Right renal cortex interstitium (tissue), 3 donors: ENCODE measurements at regions not wholly inside any gene's neighbourhood (a gene's known extent, or its start where the extent isn't known, plus 50 kb on each side); places are given as distances from the start of the nearest gene placed in this dataset.
A peak's percentile ranks its signal among the peaks of the same experiment; 100 is the strongest.

Experiments used
- DNase-seq, 3 donors: peaks; one replicate each; pipeline ENCODE4 v3.0.0-alpha.2; 2013; ENCODE audit warnings: low read depth in 3 of 3, low spot score in 2 of 3

DNA sequence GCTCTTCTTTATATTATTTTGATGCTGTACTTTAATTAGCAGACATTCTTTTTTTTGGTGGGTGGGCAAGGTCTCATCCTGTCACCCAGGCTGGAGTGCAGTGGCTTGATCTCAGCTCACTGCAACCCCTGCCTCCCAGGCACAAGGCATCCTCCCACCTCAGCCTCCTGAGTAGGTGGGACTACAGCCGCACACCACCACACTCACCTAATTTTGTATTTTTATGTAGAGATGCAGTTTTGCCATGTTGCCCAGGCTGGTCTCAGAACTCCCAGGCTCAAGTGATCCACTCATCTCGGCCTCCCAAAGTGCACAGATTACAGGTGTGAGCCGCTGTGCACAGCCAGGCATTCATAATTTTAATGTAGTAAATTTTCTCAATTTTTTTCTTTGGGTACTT is 608.1 kb downstream of the ZNF385D start:
- no peak for DNase-seq

DNA sequence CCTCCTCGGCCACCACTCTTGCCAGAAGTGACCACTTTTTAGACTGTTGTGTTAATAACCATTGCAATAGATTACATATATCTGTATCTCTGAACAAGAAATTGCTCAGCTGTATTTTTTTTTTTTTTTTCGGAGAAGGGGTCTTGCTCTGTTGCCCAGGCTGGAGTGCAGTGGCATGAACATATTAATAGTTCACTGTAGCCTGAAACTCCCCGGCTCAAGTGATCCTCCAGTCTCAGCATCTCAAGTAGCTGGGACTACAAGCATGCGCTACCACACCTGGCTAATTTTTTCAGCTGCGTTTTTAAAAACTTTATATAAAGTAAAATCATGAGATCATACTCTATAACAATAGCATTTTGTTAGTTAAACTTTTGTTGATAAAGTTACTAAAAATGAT is 609.0 kb downstream of the ZNF385D start:
- no peak for DNase-seq

DNA sequence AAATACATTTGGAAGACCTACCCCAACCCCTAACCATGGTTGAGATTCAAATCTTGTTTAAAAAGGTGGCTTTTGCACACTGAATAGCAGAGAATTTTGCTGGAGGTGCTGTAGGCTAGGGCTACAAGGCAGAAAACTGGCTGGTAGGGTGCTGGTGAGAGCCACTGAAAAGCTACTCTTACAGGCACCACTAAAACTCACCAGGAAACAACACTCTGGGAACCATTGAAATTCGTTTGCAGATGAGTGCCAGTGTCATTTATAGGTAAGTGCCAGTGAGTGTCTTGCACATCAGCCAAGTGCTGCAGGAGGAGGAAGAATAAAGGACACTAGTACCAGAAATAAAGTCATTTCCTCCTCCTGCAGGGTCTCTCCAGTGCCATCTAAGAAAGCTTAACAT is 610.2 kb downstream of the ZNF385D start:
- no peak for DNase-seq

DNA sequence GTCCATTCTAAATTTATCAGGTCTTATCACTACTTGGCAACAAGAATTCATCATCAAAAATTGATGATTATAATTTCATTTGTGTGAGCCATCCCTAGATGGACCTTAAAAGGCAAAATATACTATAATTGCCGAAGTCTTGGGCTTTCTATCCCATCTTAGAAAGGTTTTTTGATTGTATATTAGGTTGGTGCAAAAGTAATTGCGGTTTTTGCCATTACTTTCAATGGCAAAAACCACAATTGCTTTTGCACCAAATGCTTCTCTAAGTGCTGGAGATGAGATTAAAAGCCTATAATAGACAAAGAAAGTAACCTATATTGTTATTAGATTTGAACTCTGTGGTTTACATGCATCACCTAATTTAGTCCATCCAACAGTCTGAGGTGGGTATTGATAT is 612.9 kb downstream of the ZNF385D start:
- DNase-seq = no peak

DNA sequence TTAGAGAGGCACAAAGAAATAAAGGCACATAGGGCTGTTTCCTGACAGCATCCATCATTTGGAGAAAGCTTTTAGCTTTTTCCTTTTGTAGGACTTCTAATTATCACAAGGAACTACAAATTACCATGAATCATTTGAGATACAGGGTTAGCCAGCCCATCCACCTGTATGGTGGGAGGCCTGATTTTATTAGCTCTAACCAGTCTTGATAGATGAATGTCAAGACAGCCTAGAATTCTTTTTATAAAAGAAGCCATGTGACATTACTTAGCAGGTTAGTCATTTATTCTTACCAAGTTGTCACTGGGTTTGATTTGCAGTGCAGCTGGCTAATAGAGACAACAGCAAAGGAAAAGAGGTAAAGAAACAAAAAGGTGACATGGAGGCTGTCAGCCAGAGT is 618.1 kb downstream of the ZNF385D start:
- no peak for DNase-seq

DNA sequence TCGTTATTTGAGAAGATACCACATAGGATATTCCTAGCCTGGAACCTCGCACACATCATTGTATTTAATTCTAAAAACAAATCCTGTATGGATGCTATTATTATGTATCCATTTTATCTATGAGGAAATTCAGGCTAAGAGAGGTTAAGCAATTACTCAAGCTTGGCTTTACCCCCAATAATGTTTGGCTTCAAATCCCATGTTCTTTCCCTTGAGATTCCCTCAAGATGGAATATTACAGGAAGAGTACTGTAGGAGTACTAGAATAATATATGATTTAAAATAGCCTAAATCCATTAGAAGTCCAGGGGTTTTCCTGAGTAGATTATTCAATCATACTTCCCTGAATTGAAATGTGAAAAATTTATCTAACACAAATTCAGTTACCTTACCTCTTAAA is 630.2 kb downstream of the ZNF385D start:
- no peak for DNase-seq

- no peak for DNase-seq
Observed at GRCh38 chr3:21117370-21117769, 633.6 kb downstream of the ZNF385D start.

DNA sequence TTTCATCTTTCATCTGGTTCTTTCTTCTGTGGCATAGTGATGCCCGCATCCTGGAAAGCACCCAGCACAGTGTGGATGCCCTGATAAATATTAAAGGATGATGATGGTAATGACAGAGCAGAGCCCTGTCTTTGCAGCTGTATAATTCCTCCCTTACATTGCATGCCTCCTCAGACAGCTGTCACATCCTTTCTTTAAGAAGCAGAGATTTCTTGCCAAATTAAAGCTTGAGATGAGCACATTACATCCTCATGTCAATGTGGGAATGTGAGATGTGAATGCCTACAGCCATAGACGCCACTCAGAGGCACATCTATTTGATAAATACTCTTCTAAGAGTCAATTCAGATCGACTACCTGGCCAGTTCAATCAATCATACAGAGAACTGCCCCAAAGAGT is 642.0 kb downstream of the ZNF385D start:
- no peak for DNase-seq

GRCh38 chr3:21105784-21106183 is 645.2 kb downstream of the ZNF385D start:
- no peak for DNase-seq

GRCh38 chr3:21100656-21101359 is 650.2 kb downstream of the ZNF385D start:
- no peak for DNase-seq

DNA sequence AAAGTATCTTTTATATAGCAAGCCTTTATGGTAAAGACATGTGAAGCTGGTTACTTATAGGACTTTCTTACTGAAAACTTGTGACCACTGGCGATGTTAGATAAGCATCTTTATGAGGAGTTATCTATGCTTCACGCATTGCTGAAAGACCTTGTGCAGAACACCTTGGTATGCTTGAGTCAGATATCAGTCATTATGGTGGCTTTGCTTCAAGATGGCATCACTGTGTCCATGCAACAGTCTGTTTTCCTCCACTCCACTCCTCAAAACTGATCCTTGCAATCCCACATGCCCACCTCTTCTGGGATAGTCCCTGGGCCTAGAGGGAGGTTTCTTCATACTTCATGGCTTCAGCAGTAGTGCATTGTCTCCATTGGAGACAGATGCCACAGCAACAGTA is 656.3 kb downstream of the ZNF385D start:
- DNase-seq = no peak

DNA sequence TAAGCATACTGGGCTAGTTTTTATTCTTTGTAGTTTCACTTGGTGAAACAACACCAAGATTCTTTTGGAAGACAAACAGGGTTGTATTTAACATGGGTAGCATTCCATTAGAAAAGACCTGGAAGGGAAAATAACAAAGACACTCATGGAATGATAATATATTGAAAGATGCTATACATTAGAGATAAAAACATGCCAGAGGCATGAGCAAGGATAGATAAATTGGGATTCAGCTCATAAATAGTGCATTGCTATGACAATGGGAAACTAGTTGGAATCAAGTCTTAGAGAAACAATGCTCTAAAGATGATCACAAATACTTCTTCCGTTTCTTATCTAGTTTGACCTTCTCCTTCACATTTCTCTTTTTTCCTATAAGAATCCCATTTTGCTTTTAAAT is 677.4 kb downstream of the ZNF385D start:
- no peak for DNase-seq

DNA sequence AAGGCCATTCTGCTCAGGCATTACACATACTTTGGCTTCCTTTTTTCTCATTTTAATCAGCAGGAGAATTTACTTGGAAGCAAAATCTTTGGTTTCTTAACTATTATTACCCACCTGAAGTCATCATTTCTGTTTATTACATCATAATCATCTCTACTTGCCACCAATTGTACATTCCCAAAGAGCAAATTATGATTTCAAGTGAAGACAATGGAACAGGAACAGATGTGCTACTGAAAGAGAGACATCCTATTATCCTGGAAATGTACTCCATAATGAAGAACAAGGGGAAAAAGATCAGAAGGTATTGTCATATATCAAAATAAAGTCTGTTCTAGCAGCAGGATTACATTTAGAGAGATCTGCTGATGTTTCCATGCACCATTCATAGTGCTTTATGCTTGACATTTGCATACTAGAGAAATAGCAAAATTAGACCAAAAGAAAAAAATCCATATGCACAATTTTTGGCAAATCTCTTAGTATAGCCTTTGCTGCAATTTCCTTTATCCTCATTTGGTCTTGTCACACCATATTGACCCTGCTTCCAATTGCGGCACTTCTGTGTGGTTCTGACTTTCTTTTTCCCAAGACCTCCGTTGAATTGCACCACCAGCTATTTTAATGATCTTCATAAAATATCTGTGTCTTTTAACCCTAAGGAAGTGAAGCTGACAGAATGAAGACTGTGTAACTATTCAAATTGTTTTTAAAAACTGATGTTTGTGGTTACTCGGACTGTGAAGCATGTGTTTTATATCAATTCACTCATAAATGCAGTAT is 683.8 kb downstream of the ZNF385D start:
- DNase-seq = peak in 2 of 3 donors; percentile 12 to 15

DNA sequence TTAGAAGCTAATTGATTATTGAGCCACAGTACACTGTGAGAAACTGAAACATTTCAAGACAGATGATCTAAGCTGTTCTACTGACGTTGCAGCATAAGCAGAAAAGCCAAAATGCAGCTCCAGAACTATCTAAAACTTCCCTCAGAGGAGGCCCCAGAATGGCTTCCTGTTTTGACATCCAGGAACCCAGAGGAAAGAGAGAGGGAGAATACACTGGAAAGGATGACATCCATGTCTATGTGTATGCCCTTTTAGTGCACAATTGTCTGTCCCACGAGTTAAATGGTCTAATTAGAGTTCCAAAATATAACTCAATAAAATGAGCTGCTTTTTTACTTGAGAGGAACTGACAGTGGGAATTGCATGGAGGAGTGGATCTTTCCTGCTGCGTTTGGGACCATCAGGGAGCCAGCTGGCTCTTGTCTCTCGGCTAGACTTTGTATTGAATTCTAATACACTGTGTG is 688.1 kb downstream of the ZNF385D start:
- peak in 1 of 3 donors; percentile 2 for DNase-seq

DNA sequence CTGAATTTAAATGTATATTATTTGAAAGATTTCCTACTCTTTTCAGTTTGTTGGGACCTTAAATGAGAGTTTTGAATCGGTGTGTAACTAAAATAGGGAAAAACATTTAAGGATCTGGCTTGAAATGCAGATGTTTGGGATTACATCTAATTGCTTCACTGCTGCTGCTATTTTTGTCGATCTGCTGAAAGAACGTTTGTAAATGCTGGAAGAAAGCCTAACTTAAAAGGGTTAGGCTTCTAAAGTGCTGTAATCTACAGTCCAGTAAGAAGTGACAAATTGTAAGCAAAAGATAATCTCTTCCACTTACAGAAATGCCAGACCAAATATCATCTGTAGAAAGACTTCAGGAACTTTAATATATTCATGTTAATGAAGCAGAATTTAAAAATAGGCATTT is 691.6 kb downstream of the ZNF385D start:
- DNase-seq = no peak

- no peak for DNase-seq
Observed at GRCh38 chr3:21056293-21056692, 694.7 kb downstream of the ZNF385D start.

DNA sequence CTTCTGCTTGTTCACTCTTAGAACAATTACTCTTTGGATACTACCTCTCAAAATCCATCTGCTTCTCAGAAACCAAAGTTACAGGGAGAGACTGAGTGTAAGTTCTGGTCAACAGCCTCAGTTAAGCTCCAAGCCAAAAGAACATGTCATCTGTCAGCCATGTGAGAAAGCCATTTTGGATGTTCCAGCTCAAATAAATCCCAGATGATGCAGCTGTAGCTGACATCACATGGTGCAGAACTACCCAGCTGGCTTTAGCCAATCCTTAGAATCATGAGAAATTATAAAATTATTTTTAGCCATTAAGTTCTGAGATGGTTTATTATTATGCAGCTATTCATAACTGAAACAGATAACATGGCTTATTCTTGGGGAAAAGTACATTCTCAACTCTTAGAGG is 696.0 kb downstream of the ZNF385D start:
- no peak for DNase-seq

GRCh38 chr3:21054064-21054463 is 696.9 kb downstream of the ZNF385D start:
- no peak for DNase-seq

- DNase-seq = no peak
Observed at GRCh38 chr3:21049334-21050062, 701.5 kb downstream of the ZNF385D start.

- DNase-seq = no peak
Observed at GRCh38 chr3:21043139-21043538, 707.9 kb downstream of the ZNF385D start.

GRCh38 chr3:21042184-21042583 is 708.8 kb downstream of the ZNF385D start:
- no peak for DNase-seq

DNA sequence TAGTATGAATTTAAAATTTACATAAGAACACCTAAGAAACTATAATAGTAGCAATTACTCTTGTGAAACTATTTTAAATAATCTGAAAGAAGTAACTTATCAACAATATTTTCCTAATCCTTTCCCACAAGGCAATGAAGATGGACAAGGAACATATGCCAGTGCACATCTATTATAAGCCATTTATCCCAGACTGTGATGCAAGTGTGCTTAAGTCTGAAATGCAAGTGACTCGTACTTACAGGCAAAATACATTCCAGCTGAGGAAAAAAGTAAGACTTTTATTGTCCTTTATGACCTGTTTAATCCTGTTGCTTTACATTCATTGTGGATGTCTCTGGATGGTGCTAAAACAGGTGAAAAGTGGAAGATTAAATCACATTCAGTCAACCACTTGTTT is 709.4 kb downstream of the ZNF385D start:
- no peak for DNase-seq
